Right lobe of liver (tissue), 4 donors: ENCODE measurements at regions not wholly inside any gene's neighbourhood (a gene's known extent, or its start where the extent isn't known, plus 50 kb on each side); places are given as distances from the start of the nearest gene placed in this dataset.

Experiments
- CTCF ChIP-seq, 4 donors: fragments of 200-600 bp in 3 of 4; fragments of 450-650 bp in 1 of 4; IDR thresholded peaks; one replicate each; pipeline versions ENCODE4 v1.5.1 to v1.8.0; 2016 to 2022; ENCODE audit warnings: antibody characterized with exemption in 4 of 4, mild to moderate bottlenecking in 2 of 4
- POLR2A ChIP-seq: fragments of 450-650 bp; IDR thresholded peaks from one replicate; pipeline ENCODE4 v1.6.1; 2017; ENCODE audit warnings: antibody characterized with exemption, mild to moderate bottlenecking
- donor health status: DM: no; HTN: no; CAD: no.
- donor health status: DM: no; HTN: no; CAD: no.
- donor health status: DM: no; HTN: yes; CAD: no.

GRCh38 chr2:144300632-144301031 is 219.3 kb downstream of the ZEB2 start:
- TF ChIP-seq CTCF (IDR thresholded peaks at IDR 0.05) (no peak), POLR2A (no peak)
